Heart left ventricle (tissue), 16 donors: ENCODE measurements at regions not wholly inside any gene's neighbourhood (a gene's known extent, or its start where the extent isn't known, plus 50 kb on each side); places are given as distances from the start of the nearest gene placed in this dataset.

Source experiments
- ATAC-seq, 4 donors: fragments of 200-7000 bp; cut with Tn5 transposase; one replicate each; pipeline ENCODE4 v1.9.1; 2020 to 2022; ENCODE audit warnings: moderate library complexity in 4 of 4, mild to moderate bottlenecking in 3 of 4, moderate number of reproducible peaks in 1 of 4
- DNase-seq, 5 donors: peaks; one replicate each; pipeline ENCODE4 v3.0.0-alpha.2; 2020
- H3K27ac ChIP-seq, 12 donors: fragments of 200-600 bp; sonication (generic) in 4 of 12; one replicate each; pipeline versions ENCODE4 v1.5.0 to v1.8.0; 2016 to 2022; ENCODE audit warnings: mild to moderate bottlenecking in 2 of 12
- H3K27me3 ChIP-seq, 9 donors: fragments of 200-600 bp; sonication (generic) in 2 of 9; one replicate each; pipeline versions ENCODE4 v1.5.1 to v1.8.0; 2016 to 2022; ENCODE audit warnings: mild to moderate bottlenecking in 3 of 9
- H3K36me3 ChIP-seq, 9 donors: fragments of 200-600 bp; sonication (generic) in 2 of 9; one replicate each; pipeline versions ENCODE4 v1.5.0 to v1.8.0; 2018 to 2022; ENCODE audit warnings: mild to moderate bottlenecking in 2 of 9
- H3K4me1 ChIP-seq, 12 donors: fragments of 200-600 bp; sonication (generic) in 4 of 12; one replicate each; pipeline versions ENCODE4 v1.5.0 to v1.8.0; 2016 to 2022; ENCODE audit warnings: mild to moderate bottlenecking in 3 of 12
- H3K4me3 ChIP-seq, 12 donors: fragments of 200-600 bp; sonication (generic) in 4 of 12; one replicate each; pipeline versions ENCODE4 v1.5.0 to v1.8.0; 2017 to 2022; ENCODE audit warnings: mild to moderate bottlenecking in 9 of 12, moderate library complexity in 4 of 12
- H3K9me3 ChIP-seq, 12 donors: fragments of 200-600 bp; sonication (generic) in 4 of 12; one replicate each; pipeline versions ENCODE4 v1.5.0 to v1.8.0; 2016 to 2022; ENCODE audit warnings: mild to moderate bottlenecking in 1 of 12
- CTCF ChIP-seq, 12 donors: fragments of 200-600 bp; sonication (generic) in 4 of 12; IDR thresholded peaks; one replicate each; pipeline versions ENCODE4 v1.5.0 to v1.8.0; 2018 to 2022; ENCODE audit warnings: antibody characterized with exemption in 12 of 12, mild to moderate bottlenecking in 5 of 12
- POLR2A ChIP-seq, 2 donors: fragments of 450-650 bp; IDR thresholded peaks; one replicate each; pipeline ENCODE4 v1.6.1; 2017; ENCODE audit warnings: antibody characterized with exemption in 2 of 2, mild to moderate bottlenecking in 2 of 2, moderate library complexity in 2 of 2
- WGBS, 4 donors: extraction: QIAGEN DNeasy Blood & Tissue Kit in 2 of 4; methylation state at CpG; one replicate each; pipeline versions ENCODE4 v1.1.5 to v1.1.7; 2013 to 2018; 5-methylcytosine and 5-hydroxymethylcytosine counted together
- intact Hi-C, 10 donors: fragments of 100-400 bp; cut with DNase I; formaldehyde crosslinking; loops; one replicate each; pipeline versions ENCODE4 v1.11.1 to v1.14.2; 2022
- donor health status: ischemic (EF 13 %, LVEDD 7.1; RV severe dilation, severe dysfunction).
- donor health status: healthy with polysubstance abuse.
- donor health status: DM: no; HTN: yes; CAD: no.
- donor health status: DM: no; HTN: no; CAD: no.
- donor health status: ischemic (EF 25% LVEDD 6.9; RV normal size, moderate dysfunction).
- donor health status: ischemic (EF 25% LVEDD 5.7; RV mildly dilated, moderate dysfunction).
- donor health status: healthy.
- donor health status: DM: yes; HTN: yes; CAD: no.
- donor health status: ischemic (EF 35%, LVEDD 5.7; RV mildly dilated, moderate dysfunction).
- donor health status: nonischemic (EF 11% LVEDD 7.7; RV severe dilation, severe dysfunction).
- donor health status: DM: yes; HTN: yes; CAD: no.
- donor health status: PGD.
- donor health status: ischemic (EF 29% LVEDD 5.4; RV normal size, mild dysfunction).
- donor health status: nonischemic (EF 23%, LVEDD 6.1; RV moderate dilation, normal function).

- intact Hi-C loops: no loop called here
- TF ChIP-seq POLR2A (IDR thresholded peaks at IDR 0.05) (no peak), CTCF (IDR thresholded peaks at IDR 0.05) (no peak)
- Histone ChIP-seq H3K4me3 (no peak overlapping the region), H3K27me3 (peaks cover 0 to 14% (median 0%) of the 10 kb centered on the region in 9 donors), H3K9me3 (no peaks in the 10 kb centered on the region), H3K4me1 (no peaks in the 10 kb centered on the region), H3K27ac (no peak overlapping the region), H3K36me3 (no peaks in the 10 kb centered on the region)
- DNase-seq (no peak), ATAC-seq (no peak)
- WGBS, 4 donors: 56 to 64% (median 59%) methylated on average over 4 of the region's 4 CpGs
Measured at GRCh38 chr17:5678171-5678570, 93.9 kb upstream of the NLRP1 start.

- peaks cover 0 to 14% (median 0%) of the 10 kb centered on the region in 9 donors for H3K27me3 ChIP-seq
- intact Hi-C loops: no loop called here
Measured at GRCh38 chr17:5680766-5681165, 96.5 kb upstream of the NLRP1 start.

GRCh38 chr17:5683241-5683640, 98.9 kb upstream of the NLRP1 start:
- no peak for DNase-seq
- WGBS, 4 donors: 11 to 20% (median 16%) methylated on average over 4 to 6 of the region's 6 CpGs

More at GRCh38 chr17:5680766-5681165, 96.5 kb upstream of the NLRP1 start:
- Histone ChIP-seq H3K9me3 (peaks cover 0 to 9% (median 0%) of the 10 kb centered on the region in 12 donors), H3K4me1 (no peaks in the 10 kb centered on the region), H3K27ac (no peak overlapping the region), H3K4me3 (no peak overlapping the region), H3K36me3 (no peaks in the 10 kb centered on the region)
- TF ChIP-seq CTCF (IDR thresholded peaks at IDR 0.05) (no peak), POLR2A (IDR thresholded peaks at IDR 0.05) (no peak)
- 39 to 62% (median 55%) methylated on average over 1 of the region's 1 CpG for WGBS, 4 donors
- ATAC-seq (no peak), DNase-seq (no peak)

GRCh38 chr17:5686074-5686635, 101.8 kb upstream of the NLRP1 start:
- WGBS, 4 donors: 61 to 73% (median 63%) methylated on average over 4 of the region's 4 CpGs
- TF ChIP-seq CTCF (IDR thresholded peaks at IDR 0.05) (no peak), POLR2A (IDR thresholded peaks at IDR 0.05) (no peak)
- DNase-seq (no peak), ATAC-seq (no peak)
- H3K36me3 ChIP-seq: no peaks in the 10 kb centered on the region
- H3K4me3 ChIP-seq: no peak overlapping the region
- H3K4me1 ChIP-seq: no peaks in the 10 kb centered on the region
- no peak overlapping the region for H3K27ac ChIP-seq
- intact Hi-C loops: loop anchor here in 1 of 10 donors (5.0 kb wide), 1 partner anchor 44 kb away; no protein-coding TSS in a partner anchor
- peaks cover 0 to 16% (median 0%) of the 10 kb centered on the region in 9 donors for H3K27me3 ChIP-seq
- peaks cover 0 to 13% (median 0%) of the 10 kb centered on the region in 12 donors for H3K9me3 ChIP-seq

More at GRCh38 chr17:5683241-5683640, 98.9 kb upstream of the NLRP1 start:
- H3K36me3 ChIP-seq: no peaks in the 10 kb centered on the region
- H3K27ac ChIP-seq: no peak overlapping the region
- intact Hi-C loops: no loop called here
- TF ChIP-seq CTCF (IDR thresholded peaks at IDR 0.05): no peak
- TF ChIP-seq POLR2A (IDR thresholded peaks at IDR 0.05): no peak
- H3K4me3 ChIP-seq: no peak overlapping the region
- H3K9me3 ChIP-seq: peaks cover 0 to 13% (median 0%) of the 10 kb centered on the region in 12 donors
- no peak for ATAC-seq
- H3K4me1 ChIP-seq: no peaks in the 10 kb centered on the region
- H3K27me3 ChIP-seq: peaks cover 0 to 14% (median 0%) of the 10 kb centered on the region in 9 donors
